NCI-H2107 (cell line): ENCODE measurements at regions not wholly inside any gene's neighbourhood (a gene's known extent, or its start where the extent isn't known, plus 50 kb on each side); places are given as distances from the start of the nearest gene placed in this dataset.
"Not testable (repeated sequence)": the region's sequence is repeated elsewhere in the genome, so short reads cannot be mapped to it uniquely, and the experiment has no call there.

ENCODE experiments used
- DNase-seq: peaks from one replicate; lab custom pipeline; 2025; lab: John Stamatoyannopoulos, UW

- no peak for DNase-seq
Observed at GRCh38 chr4:32841217-32841616, 2121.0 kb downstream of the PCDH7 start.

- DNase-seq = no peak
Observed at GRCh38 chr4:32847461-32847860, 2127.3 kb downstream of the PCDH7 start.

- DNase-seq = no peak
Observed at GRCh38 chr4:32855622-32856021, 2135.5 kb downstream of the PCDH7 start.

- no peak for DNase-seq
Observed at GRCh38 chr4:32858361-32858760, 2138.2 kb downstream of the PCDH7 start.

- no peak for DNase-seq
Observed at GRCh38 chr4:32858971-32859370, 2138.8 kb downstream of the PCDH7 start.

GRCh38 chr4:32864713-32865351 is 2144.7 kb downstream of the PCDH7 start:
- DNase-seq = no peak

- no peak for DNase-seq
Observed at GRCh38 chr4:32876546-32876945, 2156.4 kb downstream of the PCDH7 start.

GRCh38 chr4:32879913-32880312 is 2159.7 kb downstream of the PCDH7 start:
- no peak for DNase-seq

- no peak for DNase-seq
Observed at GRCh38 chr4:32884198-32884597, 2164.0 kb downstream of the PCDH7 start.

GRCh38 chr4:32890398-32890797 is 2170.2 kb downstream of the PCDH7 start:
- DNase-seq = no peak

GRCh38 chr4:32909053-32909452 is 2188.9 kb downstream of the PCDH7 start:
- DNase-seq = no peak

GRCh38 chr4:32909736-32910135 is 2189.6 kb downstream of the PCDH7 start:
- no peak for DNase-seq

GRCh38 chr4:32917586-32917985 is 2197.4 kb downstream of the PCDH7 start:
- DNase-seq = no peak

GRCh38 chr4:32929796-32930699 is 2209.9 kb downstream of the PCDH7 start:
- DNase-seq = no peak

- DNase-seq = no peak
Observed at GRCh38 chr4:32930700-32931099, 2210.5 kb downstream of the PCDH7 start.

GRCh38 chr4:32931475-32931874 is 2211.3 kb downstream of the PCDH7 start:
- DNase-seq = no peak

- DNase-seq = no peak
Observed at GRCh38 chr4:32932156-32932555, 2212.0 kb downstream of the PCDH7 start.

GRCh38 chr4:32939222-32939621 is 2219.1 kb downstream of the PCDH7 start:
- not testable (repeated sequence) for DNase-seq

- no peak for DNase-seq
Observed at GRCh38 chr4:32950866-32951265, 2230.7 kb downstream of the PCDH7 start.

GRCh38 chr4:32958586-32958985 is 2238.4 kb downstream of the PCDH7 start:
- no peak for DNase-seq

GRCh38 chr4:32962100-32962499 is 2241.9 kb downstream of the PCDH7 start:
- DNase-seq = no peak

- DNase-seq = no peak
Observed at GRCh38 chr4:32985256-32985655, 2265.1 kb downstream of the PCDH7 start.

GRCh38 chr4:32986236-32986635 is 2266.1 kb downstream of the PCDH7 start:
- DNase-seq = no peak
